H9 (cell line): ENCODE measurements at regions not wholly inside any gene's neighbourhood (a gene's known extent, or its start where the extent isn't known, plus 50 kb on each side); places are given as distances from the start of the nearest gene placed in this dataset.

ENCODE experiments used
- DNase-seq: peaks from one replicate; pipeline ENCODE4 v3.0.0-alpha.2; 2017
- H2AFZ ChIP-seq: one replicate; pipeline ENCODE4 v1.6.1; 2013; ENCODE audit warnings: mild to moderate bottlenecking, low read length, control low read depth, moderate library complexity
- H2AK5ac ChIP-seq: 2 replicates; pipeline ENCODE4 v1.6.1; 2013; ENCODE audit warnings: low read length, control low read depth, mixed read lengths; ENCODE audit not compliant: insufficient read length
- H2BK120ac ChIP-seq: one replicate; pipeline ENCODE4 v1.6.1; 2013; ENCODE audit warnings: low read depth, mild to moderate bottlenecking, low read length, control low read depth, inconsistent platforms; ENCODE audit not compliant: poor library complexity, severe bottlenecking
- H2BK12ac ChIP-seq: 2 replicates; pipeline ENCODE4 v1.6.1; 2013; ENCODE audit warnings: low read length, control low read depth, mixed read lengths, low read depth; ENCODE audit not compliant: insufficient read length
- H2BK15ac ChIP-seq: 2 replicates; pipeline ENCODE4 v1.6.1; 2013; ENCODE audit warnings: low read depth, low read length, control low read depth
- H2BK20ac ChIP-seq: one replicate; pipeline ENCODE4 v1.6.1; 2013; ENCODE audit warnings: low read depth, mild to moderate bottlenecking, low read length, control low read depth, inconsistent platforms; ENCODE audit not compliant: poor library complexity, severe bottlenecking
- H2BK5ac ChIP-seq: 2 replicates; pipeline ENCODE4 v1.6.1; 2013; ENCODE audit warnings: low read length, control low read depth, mixed read lengths; ENCODE audit not compliant: insufficient read length
- H3K14ac ChIP-seq: 2 replicates; pipeline ENCODE4 v1.6.1; 2013; ENCODE audit warnings: low read length, control low read depth; ENCODE audit not compliant: insufficient read depth
- H3K18ac ChIP-seq: 2 replicates; pipeline ENCODE4 v1.6.1; 2013; ENCODE audit warnings: low read depth, mild to moderate bottlenecking, mixed read lengths, low read length, control low read depth; ENCODE audit not compliant: insufficient read length
- H3K23ac ChIP-seq: 2 replicates; pipeline ENCODE4 v1.6.1; 2013; ENCODE audit warnings: low read length, control low read depth, mixed read lengths, low read depth; ENCODE audit not compliant: insufficient read length
- H3K23me2 ChIP-seq: 2 replicates; pipeline ENCODE4 v1.6.1; 2013; ENCODE audit warnings: low read depth, mild to moderate bottlenecking, mixed read lengths, low read length, control low read depth; ENCODE audit not compliant: insufficient read length, poor library complexity, severe bottlenecking
- H3K27ac ChIP-seq: 2 replicates; pipeline ENCODE4 v1.5.1; 2013; ENCODE audit warnings: low read length, control low read depth, mixed read lengths, low read depth; ENCODE audit not compliant: insufficient read length
- H3K27me3 ChIP-seq: 2 replicates; pipeline ENCODE4 v1.6.1; 2013; ENCODE audit warnings: low read length, control low read depth, inconsistent platforms; ENCODE audit not compliant: insufficient read depth
- H3K4ac ChIP-seq: 2 replicates; pipeline ENCODE4 v1.6.1; 2013; ENCODE audit warnings: low read depth, mild to moderate bottlenecking, control low read depth, inconsistent platforms, low read length, moderate library complexity
- H3K4me1 ChIP-seq: 2 replicates; pipeline ENCODE4 v1.6.1; 2013; ENCODE audit warnings: low read length, control low read depth, inconsistent platforms; ENCODE audit not compliant: insufficient read depth
- H3K4me2 ChIP-seq: 2 replicates; pipeline ENCODE4 v1.6.1; 2013; ENCODE audit warnings: low read length, control low read depth, mixed read lengths; ENCODE audit not compliant: insufficient read length, insufficient read depth
- H3K56ac ChIP-seq: 2 replicates; pipeline ENCODE4 v1.6.1; 2013; ENCODE audit warnings: low read depth, mild to moderate bottlenecking, mixed read lengths, low read length, control low read depth; ENCODE audit not compliant: insufficient read length
- H3K79me1 ChIP-seq: 2 replicates; pipeline ENCODE4 v1.6.1; 2013; ENCODE audit warnings: low read depth, mild to moderate bottlenecking, moderate library complexity, low read length, control low read depth, inconsistent platforms; ENCODE audit not compliant: insufficient read depth, poor library complexity, severe bottlenecking
- H3K79me2 ChIP-seq: 2 replicates; pipeline ENCODE4 v1.6.1; 2013; ENCODE audit warnings: low read length, control low read depth, inconsistent platforms; ENCODE audit not compliant: insufficient read depth
- H3K9ac ChIP-seq: 2 replicates; pipeline ENCODE4 v1.6.1; 2013; ENCODE audit warnings: low read length, control low read depth, mixed read lengths; ENCODE audit not compliant: insufficient read length; ENCODE audit errors: extremely low read depth
- H3K9me3 ChIP-seq: one replicate; pipeline ENCODE4 v1.6.1; 2013; ENCODE audit warnings: low read depth, low read length, inconsistent platforms; ENCODE audit not compliant: control insufficient read depth
- H3T11ph ChIP-seq: one replicate; pipeline ENCODE4 v1.6.1; 2013; ENCODE audit warnings: mild to moderate bottlenecking, low read length, control low read depth, inconsistent platforms
- H4K20me1 ChIP-seq: one replicate; pipeline ENCODE4 v1.6.1; 2013; ENCODE audit not compliant: control insufficient read depth, insufficient read length, insufficient read depth
- H4K5ac ChIP-seq: 2 replicates; pipeline ENCODE4 v1.6.1; 2013; ENCODE audit warnings: low read depth, mild to moderate bottlenecking, mixed read lengths, low read length, control low read depth; ENCODE audit not compliant: insufficient read length
- H4K8ac ChIP-seq: replicated peaks from 2 replicates; pipeline ENCODE4 v1.6.1; 2013; ENCODE audit warnings: low read length, control low read depth, mixed read lengths, low read depth; ENCODE audit not compliant: insufficient read length
- H4K91ac ChIP-seq: 2 replicates; pipeline ENCODE4 v1.6.1; 2013; ENCODE audit warnings: low read depth, mild to moderate bottlenecking, moderate library complexity, mixed read lengths, low read length, control low read depth; ENCODE audit not compliant: insufficient read length
- H3K27ac Mint-ChIP-seq, 3 experiments: 2 replicates in 2 of 3; 3 replicates in 1 of 3; pipeline ENCODE4 v1.8.0; 2020 to 2021; ENCODE audit warnings: mixed read lengths in 3 of 3, mild to moderate bottlenecking in 1 of 3, moderate library complexity in 1 of 3
- H3K27me3 Mint-ChIP-seq: 2 replicates; pipeline ENCODE4 v1.8.0; 2021; ENCODE audit warnings: low read depth, mild to moderate bottlenecking, moderate library complexity, mixed read lengths
- H3K36me3 Mint-ChIP-seq, 3 experiments: 2 replicates in 2 of 3; 3 replicates in 1 of 3; pipeline ENCODE4 v1.8.0; 2020 to 2021; ENCODE audit warnings: low read depth in 3 of 3, mixed read lengths in 3 of 3; ENCODE audit not compliant: insufficient read depth in 1 of 3
- H3K4me1 Mint-ChIP-seq, 2 experiments: 2 replicates each; pipeline ENCODE4 v1.8.0; 2020; ENCODE audit warnings: mixed read lengths in 2 of 2
- H3K4me3 Mint-ChIP-seq, 2 experiments: 2 replicates in 1 of 2; 3 replicates in 1 of 2; pipeline ENCODE4 v1.8.0; 2020 to 2021; ENCODE audit warnings: mild to moderate bottlenecking in 2 of 2, mixed read lengths in 2 of 2, moderate library complexity in 1 of 2
- H3K9me3 Mint-ChIP-seq, 2 experiments: 2 replicates in 1 of 2; 3 replicates in 1 of 2; pipeline ENCODE4 v1.8.0; 2020; ENCODE audit warnings: mild to moderate bottlenecking in 2 of 2, mixed read lengths in 2 of 2, moderate library complexity in 1 of 2
- CTCF ChIP-seq: fragments of 200-600 bp; sonication (generic); conservative IDR thresholded peaks from 3 replicates; pipeline ENCODE4 v1.8.0; 2021; ENCODE audit warnings: antibody characterized with exemption, mild to moderate bottlenecking
- WGBS: extraction: QIAGEN DNeasy Blood & Tissue Kit; methylation state at CpG from one replicate; pipeline ENCODE4 v1.1.7; 2013; ENCODE audit warnings: missing lambda C conversion rate, low lambda C conversion rate, mixed read lengths; ENCODE audit not compliant: insufficient read length; ENCODE audit errors: extremely low coverage; 5-methylcytosine and 5-hydroxymethylcytosine counted together

DNA sequence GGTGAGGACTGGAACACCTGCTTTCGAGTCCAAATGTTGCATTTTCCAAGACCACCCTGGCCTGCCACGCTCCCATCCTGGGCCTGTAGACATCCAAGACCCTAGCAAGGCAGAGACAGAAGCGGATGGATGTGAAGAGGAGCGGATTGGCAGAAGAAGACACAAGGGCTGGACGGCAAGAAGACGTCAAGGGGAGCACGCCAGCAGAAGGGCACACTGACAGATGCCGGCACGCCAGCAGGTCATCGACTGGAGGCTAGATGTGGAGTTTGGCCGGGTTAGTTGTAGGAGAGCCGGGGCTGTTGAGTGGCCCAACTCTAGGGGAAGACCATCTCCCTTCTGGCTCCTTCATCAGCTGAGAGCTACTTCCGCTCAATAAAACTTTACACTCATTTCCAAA is 251.6 kb downstream of the ZWINT start:
- Mint-ChIP-seq H3K4me1 (no peaks in the 10 kb centered on the region), H3K9me3 (peaks cover 0 to 1% of the 10 kb centered on the region in 2 experiments; a peak in 1 of 5 replicates), H3K36me3 (no peaks in the 10 kb centered on the region), H3K4me3 (no peak overlapping the region), H3K27ac (peak overlapping the region in 1 of 3 experiments; percentile 46; a peak in 2 of 7 replicates), H3K27me3 (no peaks in the 10 kb centered on the region; the same call in 1 of the 2 replicates)
- H3K56ac ChIP-seq, result no peak overlapping the region
- H4K20me1 ChIP-seq, result no peaks in the 10 kb centered on the region
- no peaks in the 10 kb centered on the region for H3K9me3 ChIP-seq
- H3K14ac ChIP-seq, result no peak overlapping the region; the same call in 1 of the 2 replicates
- no peaks in the 10 kb centered on the region for H3K23me2 ChIP-seq
- H3K9ac ChIP-seq, result no peak overlapping the region
- no peak overlapping the region for H2BK120ac ChIP-seq
- DNase-seq, result no peak
- TF ChIP-seq CTCF, result no peak
- H2BK15ac ChIP-seq, result no peak overlapping the region
- H4K8ac ChIP-seq, result no peak overlapping the region
- no peaks in the 10 kb centered on the region for H3K79me2 ChIP-seq
- H3K18ac ChIP-seq, result no peak overlapping the region
- no peak overlapping the region for H3T11ph ChIP-seq
- no peak overlapping the region for H3K4me2 ChIP-seq
- no peak overlapping the region for H2BK12ac ChIP-seq
- no CpG with 5 or more reads among the region's 13 CpGs for WGBS
- H3K79me1 ChIP-seq, result no peaks in the 10 kb centered on the region
- no peak overlapping the region for H3K27ac ChIP-seq
- no peaks in the 10 kb centered on the region for H3K27me3 ChIP-seq
- H3K4me1 ChIP-seq, result no peaks in the 10 kb centered on the region
- no peak overlapping the region for H4K91ac ChIP-seq
- no peak overlapping the region for H2AFZ ChIP-seq
- H3K4ac ChIP-seq, result no peak overlapping the region
- no peak overlapping the region for H2BK20ac ChIP-seq
- no peak overlapping the region for H2BK5ac ChIP-seq
- H2AK5ac ChIP-seq, result no peak overlapping the region
- H4K5ac ChIP-seq, result no peak overlapping the region
- H3K23ac ChIP-seq, result no peak overlapping the region
